SH-SY5Y (cell line): ENCODE measurements at regions not wholly inside any gene's neighbourhood (a gene's known extent, or its start where the extent isn't known, plus 50 kb on each side); places are given as distances from the start of the nearest gene placed in this dataset.
A peak's percentile ranks its signal among the peaks of the same experiment; 100 is the strongest.

Source experiments
- GATA2 ChIP-seq: IDR thresholded peaks from 2 replicates; pipeline ENCODE4 v1.6.1; 2011; ENCODE audit warnings: mild to moderate bottlenecking, low read depth, low read length
- GATA3 ChIP-seq: IDR thresholded peaks from 2 replicates; pipeline ENCODE4 v1.6.1; 2011; ENCODE audit warnings: low read depth, mild to moderate bottlenecking, low read length, moderate library complexity

DNA sequence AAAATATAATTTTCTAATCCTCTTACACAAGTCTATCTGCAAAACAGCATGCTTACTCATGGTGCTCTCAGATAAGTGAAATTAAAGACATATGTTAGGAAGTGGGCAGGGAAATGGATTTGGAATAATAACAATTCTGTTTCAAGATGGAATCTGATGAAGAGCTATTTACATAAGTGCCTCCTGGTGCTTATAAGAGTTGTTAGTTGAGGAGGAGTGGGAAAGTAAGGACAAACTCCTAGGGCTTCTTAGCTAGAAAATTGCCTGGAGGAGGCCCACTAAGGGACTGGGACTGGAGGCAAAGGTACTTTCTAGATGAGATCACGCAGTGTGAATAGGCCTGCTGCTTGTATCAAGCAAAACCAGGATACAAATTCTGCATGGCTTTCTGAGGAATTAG is 939.8 kb downstream of the GLUD2 start:
- TF ChIP-seq GATA2 (no peak), GATA3 (no peak)

DNA sequence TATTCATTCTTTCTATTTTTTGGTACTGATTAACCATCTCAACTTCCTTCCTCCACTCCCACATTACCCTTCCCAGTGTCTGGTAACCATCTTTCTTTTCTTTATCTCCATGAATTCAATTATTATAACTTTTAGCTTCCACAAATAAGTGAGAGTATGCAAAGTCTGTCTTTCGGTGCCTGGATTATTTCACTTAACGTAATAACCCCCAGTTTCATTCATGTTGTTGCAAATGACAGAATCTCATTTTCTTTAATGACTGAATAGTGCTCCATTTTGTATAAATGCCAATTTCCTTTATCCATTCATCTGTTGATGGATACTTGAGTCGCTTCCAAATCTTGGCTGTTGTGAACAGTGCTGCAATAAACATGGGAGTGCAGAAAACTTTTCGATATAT is 940.4 kb downstream of the GLUD2 start:
- TF ChIP-seq GATA3 (no peak), GATA2 (no peak)

DNA sequence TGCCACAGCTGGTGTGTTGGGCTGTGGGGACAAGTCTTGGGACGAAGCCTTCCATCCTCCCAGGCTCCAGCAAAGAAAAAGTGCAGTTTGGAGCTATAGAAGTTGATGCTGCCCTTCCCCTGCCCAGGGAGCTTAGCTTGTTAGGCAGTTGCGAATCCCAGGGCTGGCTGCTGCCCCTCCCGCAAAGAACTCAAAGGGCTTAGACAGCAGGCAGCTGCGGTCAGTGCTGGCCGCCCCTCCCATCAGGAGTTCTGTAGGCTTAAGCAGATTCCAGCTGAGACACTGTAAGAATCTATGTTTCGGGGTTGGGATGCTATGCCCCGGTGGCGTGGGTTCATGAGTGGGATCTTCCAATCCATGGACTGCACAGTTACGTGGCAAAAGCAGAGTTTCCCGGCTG is 956.7 kb downstream of the GLUD2 start:
- TF ChIP-seq GATA3 (no peak), GATA2 (no peak)

DNA sequence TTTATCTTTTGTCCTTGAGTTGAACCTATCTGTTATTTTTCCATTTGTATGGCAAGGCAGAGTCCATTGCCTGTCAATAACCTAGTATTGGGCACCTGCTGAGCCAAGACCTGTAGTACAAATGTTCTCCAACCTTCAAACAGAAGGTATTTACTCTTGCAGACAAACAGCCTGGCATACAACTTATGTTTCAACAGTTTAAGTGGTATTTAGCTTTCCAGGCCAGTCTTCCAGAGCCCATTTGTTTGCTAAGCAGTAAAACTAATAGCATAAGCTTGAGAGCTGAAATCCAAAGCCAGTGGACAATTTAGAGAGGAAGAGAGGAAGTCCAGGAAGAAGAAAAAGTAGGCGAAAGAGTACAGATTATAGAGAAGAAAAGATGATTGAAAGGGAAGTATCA is 979.3 kb downstream of the GLUD2 start:
- TF ChIP-seq GATA3 (no peak), GATA2 (no peak)

DNA sequence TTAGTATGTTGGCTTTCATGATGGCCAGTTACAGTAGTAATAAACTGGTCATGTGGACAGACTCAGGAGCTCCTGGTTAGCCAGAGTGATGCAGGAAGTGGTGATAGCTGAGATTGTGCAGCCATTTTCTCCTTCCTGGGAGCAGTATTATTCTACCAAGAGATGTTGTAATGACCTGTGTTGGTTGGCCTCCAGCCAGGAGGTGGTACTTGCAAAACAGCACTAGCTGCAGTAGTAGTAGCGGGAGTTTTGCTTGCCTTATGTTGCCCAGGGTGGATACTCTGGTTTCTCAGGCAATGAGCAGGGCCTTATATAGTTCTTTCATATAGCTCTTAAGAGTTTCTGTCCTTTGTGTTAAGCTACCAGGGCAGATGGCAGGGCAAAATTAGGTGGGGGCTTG is 998.8 kb downstream of the GLUD2 start:
- TF ChIP-seq GATA3 (no peak), GATA2 (no peak)

DNA sequence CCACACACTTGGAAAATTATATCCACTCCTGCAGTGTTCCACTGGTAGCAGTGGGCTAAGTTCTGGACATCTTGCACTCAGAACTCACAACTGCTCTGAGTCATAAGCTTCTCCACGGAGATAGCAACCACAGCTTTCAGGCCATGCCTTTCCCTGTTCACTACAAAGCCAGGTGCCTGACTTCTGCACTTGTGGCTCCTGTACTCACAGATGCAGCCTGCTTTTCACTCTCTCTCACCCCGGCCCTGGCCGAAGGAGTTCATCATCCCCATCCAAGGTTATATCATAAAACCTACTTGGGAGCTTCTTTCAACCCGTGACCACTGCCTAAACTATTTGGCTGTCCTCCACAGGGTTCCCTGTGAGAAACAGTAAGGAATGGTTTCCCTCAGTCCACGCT is 999.4 kb downstream of the GLUD2 start:
- no peak for TF ChIP-seq GATA2
- TF ChIP-seq GATA3 = no peak

DNA sequence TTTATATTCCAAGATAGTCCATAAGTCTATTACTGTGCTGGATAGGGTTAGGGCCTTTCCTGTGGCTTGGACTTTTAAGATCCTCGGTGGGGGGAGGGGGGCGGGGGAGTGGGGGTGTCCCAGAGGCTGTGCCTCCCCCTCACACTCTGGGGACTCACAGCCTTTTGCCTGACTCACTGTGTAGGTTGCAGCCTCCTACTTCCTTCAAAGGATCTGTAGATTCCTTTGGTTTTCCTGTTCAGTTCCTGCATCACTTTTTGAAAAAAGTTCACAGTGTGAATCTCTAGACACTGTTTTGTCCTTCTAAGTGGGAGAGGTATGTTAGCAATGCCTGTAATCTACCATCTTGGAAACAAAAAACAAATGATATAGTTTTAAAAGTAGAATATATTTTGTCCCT is 999.9 kb downstream of the GLUD2 start:
- no peak for TF ChIP-seq GATA3
- no peak for TF ChIP-seq GATA2

DNA sequence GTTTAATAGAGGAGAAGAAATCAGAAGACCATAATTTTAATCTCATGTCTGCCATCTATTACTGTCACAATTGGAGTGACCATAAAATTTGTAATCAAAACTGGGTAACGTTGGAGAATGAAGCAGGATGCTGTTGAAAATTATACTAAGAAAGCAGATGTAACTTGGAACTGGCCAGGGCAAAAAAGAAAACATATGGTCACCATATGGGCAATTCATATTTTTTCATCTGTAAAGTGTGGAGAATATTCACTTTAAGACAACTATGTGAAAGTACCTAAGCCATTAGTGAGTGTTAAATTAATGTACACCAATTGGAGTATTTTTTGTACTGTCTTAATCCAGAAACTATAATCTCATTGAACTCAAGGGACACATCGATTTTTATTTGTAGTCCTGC is 1008.0 kb downstream of the GLUD2 start:
- no peak for TF ChIP-seq GATA2
- no peak for TF ChIP-seq GATA3

DNA sequence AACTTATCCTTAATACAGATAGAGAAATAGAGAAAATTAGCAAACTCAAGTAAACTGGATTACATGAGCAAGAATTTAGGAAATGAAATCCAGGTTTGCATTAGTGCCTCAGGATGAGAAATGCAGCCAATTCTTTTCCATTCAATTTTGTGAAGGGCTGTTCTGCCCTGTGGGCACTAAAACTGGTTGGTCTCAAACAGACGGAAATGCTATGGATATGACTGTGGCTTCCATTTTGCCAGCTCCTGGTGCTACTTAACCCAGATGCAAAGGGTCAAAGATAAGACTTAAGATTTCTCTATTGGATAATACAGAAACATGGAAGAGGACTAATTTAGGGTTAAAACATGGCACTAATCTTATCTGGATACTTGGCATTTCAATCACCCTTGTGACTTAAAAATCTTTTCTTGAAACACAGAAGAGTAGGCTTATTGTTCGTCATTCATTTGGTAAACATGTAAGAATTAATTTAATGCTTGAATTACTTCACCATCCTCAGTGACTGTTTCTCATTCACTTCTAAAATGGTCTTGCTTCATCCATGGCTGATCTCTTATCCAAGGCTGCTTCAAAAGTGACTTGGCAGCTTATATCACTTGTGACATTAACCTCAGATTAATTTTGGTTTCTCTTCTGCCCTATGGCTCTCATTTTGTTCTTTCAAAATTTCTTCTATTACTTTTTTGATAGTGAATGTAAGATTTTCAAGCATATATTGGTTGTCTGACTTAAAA is 1008.7 kb downstream of the GLUD2 start:
- TF ChIP-seq GATA3 (peak; percentile 68), GATA2 (peak; percentile 71)

DNA sequence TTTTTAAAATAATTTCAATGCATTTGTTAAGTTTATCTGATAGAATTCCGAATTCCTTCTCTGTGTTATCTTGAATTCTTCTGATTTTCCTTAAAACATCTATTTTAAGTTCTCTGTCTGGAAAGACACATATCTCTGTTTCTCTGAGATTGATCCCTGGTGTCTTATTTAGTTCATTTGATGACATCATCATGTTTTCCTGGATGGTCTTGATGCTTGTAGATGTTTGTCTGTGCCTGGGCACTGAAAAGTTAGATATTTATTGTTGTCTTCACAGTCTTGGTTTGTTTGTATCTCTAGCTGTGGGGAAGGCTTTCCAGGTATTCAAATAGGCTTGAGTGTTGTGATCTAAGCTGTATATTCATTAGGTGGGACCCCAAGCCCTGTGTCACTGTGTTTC is 1028.8 kb downstream of the GLUD2 start:
- TF ChIP-seq GATA2 (no peak), GATA3 (no peak)

DNA sequence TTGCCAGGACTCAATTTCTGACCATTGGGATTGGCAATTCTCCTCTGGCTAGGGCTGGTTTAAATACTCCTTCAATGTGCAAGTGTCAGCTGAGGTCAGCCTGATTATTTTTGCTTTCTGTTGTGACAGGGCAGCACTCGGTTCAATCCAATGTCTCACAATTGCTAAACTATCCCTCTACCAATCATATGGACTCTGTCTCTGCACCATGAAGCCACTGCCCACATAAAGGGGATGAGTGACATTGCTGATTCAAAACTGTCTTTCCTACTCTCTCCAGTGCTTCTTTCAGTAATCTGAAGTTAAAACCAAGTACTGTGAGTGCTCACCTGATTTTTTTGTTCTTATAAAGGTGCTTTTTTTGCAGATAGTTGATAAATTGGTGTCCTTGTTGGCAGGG is 1030.7 kb downstream of the GLUD2 start:
- TF ChIP-seq GATA3 = no peak
- TF ChIP-seq GATA2 = no peak

DNA sequence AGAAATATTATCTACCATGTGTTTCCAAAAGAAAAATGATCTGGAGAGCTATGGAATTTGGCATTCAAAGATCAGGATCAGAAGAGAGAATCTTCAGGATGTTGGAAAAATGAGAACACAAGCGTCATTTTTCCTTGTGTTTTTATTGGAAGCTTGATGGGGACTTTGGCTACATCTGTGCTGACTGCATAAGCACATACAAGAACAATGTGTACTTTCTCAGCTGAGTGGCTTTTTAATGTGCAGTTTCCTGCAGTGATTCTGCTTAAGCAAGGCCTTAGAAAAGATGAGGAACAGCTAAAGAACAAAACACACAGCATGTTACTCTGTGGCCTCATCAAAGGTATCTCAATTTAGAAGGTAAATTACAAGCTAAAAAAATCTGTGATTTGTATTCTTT is 1039.9 kb downstream of the GLUD2 start:
- TF ChIP-seq GATA3 (no peak), GATA2 (no peak)

DNA sequence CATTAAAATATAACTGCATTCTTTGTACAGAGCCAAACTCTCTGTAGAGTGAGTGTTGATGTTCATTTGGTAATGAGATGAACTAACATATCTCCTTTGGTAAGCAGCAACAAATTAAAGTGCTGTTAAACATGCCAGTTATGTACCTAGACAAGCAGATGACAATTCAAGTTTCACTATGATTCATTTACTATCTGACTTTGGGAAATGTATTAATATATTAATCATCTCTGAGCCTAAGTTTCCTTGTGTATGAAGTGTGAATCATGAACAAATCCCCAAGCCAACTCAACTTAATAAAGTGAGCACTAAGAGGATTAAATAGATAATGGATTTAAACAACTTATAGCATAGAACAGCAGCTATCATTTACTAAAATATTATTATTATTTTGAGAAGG is 1044.2 kb downstream of the GLUD2 start:
- TF ChIP-seq GATA2 (no peak), GATA3 (no peak)

DNA sequence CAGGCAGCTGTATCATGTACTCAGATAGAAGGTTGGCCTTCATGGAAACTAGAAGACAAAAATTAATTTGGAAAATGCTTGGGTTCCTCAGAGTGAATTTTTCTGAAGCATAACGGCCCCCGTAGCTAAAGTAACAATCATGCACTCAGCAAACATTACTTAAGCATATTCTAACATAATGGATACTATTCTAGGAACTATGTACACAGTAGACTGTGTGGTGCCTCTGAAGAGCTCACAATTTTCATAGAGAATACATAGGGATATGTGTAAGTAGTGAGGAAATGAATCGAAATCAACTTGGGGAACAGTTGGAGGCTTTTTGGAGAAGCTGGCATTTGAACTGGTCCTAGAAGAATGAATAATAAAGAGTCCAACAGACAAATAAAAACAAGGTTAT is 1045.0 kb downstream of the GLUD2 start:
- TF ChIP-seq GATA2 (no peak), GATA3 (no peak)

DNA sequence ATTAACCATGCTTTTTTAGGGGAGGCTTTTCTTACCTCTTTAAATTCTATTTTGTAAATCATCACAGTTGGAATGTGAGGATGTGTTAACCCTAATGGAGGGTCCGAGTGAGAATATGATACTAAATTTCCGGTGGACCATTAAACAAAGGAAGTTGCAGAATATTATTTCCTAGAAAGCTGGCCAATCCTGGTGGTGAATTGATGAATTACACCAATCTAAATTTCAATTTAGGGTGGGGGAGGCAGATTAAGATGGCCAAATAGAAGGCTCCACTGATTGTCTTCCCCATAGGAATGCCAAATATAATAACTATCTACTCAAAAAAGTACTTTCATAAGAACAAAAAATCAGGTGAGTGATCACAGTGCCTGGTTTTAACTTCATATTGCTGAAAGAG is 1045.6 kb downstream of the GLUD2 start:
- TF ChIP-seq GATA3 = no peak
- no peak for TF ChIP-seq GATA2

DNA sequence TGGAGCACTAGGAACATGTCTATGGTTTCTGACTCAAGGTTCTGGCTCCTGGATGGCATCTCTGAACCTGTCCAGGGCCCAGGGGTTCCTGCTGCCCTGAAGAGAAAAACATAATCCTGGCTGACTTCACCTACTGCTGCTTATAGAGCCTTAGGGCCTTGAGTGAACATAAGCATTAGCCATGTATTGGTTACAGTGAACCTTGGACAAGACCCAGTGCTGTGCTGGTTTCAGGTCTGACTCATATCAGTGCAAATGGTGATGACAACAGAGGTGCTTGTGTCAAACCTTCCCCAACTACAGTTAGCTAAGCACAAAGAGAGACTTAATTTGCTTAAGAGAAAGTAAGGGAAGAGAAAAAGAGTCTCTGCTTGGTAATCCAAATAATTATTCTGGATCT is 1047.2 kb downstream of the GLUD2 start:
- TF ChIP-seq GATA3 (no peak), GATA2 (no peak)
